ENCODE measurements at regions not wholly inside any gene's neighbourhood (a gene's known extent, or its start where the extent isn't known, plus 50 kb on each side); places are given as distances from the start of the nearest gene placed in this dataset.
A peak's percentile ranks its signal among the peaks of the same experiment; 100 is the strongest.

GRCh38 chr19:14265290-14266036 lies 59.5 kb upstream of the ADGRL1 start:
- 0 out of 2 replicates have a peak overlapping the region, but pooled peaks have one; percentile 50 for H2BK12ac ChIP-seq (ENCODE audit: low read depth, low read length)
- POLR2A ChIA-PET (ENCODE audit: partially characterized antibody), result interaction anchor here (0.7 to 1.9 kb wide), 6 partner anchors 9 to 151 kb away, joined by 3 to 10 read pairs (median 4); partner anchors contain the start of gene ASF1B
- CTCF ChIA-PET (ENCODE audit: partially characterized antibody), result interaction anchor here (0.6 to 3.1 kb wide), 11 partner anchors 9 to 141 kb away, joined by 3 to 9 read pairs (median 4); no protein-coding TSS in a partner anchor
- TF ChIP-seq PHF8 (conservative IDR thresholded peaks at IDR 0.05; ENCODE audit: low read depth, low read length), result 0 out of 2 replicates have a peak, but pooled peaks have one; percentile 21
- TF ChIP-seq EGR1 (IDR thresholded peaks at IDR 0.05; ENCODE audit: borderline replicate concordance, low read depth, low read length), result no peak
- TF ChIP-seq POU5F1 (IDR thresholded peaks at IDR 0.05; ENCODE audit: low read depth, low read length), result no peak
- TF ChIP-seq TCF12 (IDR thresholded peaks at IDR 0.05; ENCODE audit: low read depth, low read length), result no peak
- TF ChIP-seq EZH2 (IDR thresholded peaks at IDR 0.05; ENCODE audit: low read depth, low read length, severe bottlenecking), result peak; percentile 39
- peak; percentile 42 for TF ChIP-seq ASH2L (IDR thresholded peaks at IDR 0.05; ENCODE audit: low read length)
- TF ChIP-seq TAF1 (IDR thresholded peaks at IDR 0.05; ENCODE audit: low read depth, low read length), result 0 out of 2 replicates have a peak, but pooled peaks have one; percentile 5
- no peak for TF ChIP-seq USF2 (IDR thresholded peaks at IDR 0.05; ENCODE audit: low read length)
- no peak for TF ChIP-seq SP1 (IDR thresholded peaks at IDR 0.05; ENCODE audit: low read depth, low read length)
- no peak for TF ChIP-seq NRF1 (IDR thresholded peaks at IDR 0.05; ENCODE audit: low read depth, low read length)
- no peak for TF ChIP-seq TEAD4 (IDR thresholded peaks at IDR 0.05; ENCODE audit: low read depth, low read length)

More at GRCh38 chr19:14265290-14266036, 59.5 kb upstream of the ADGRL1 start:
- Histone ChIP-seq H3K4ac (replicated peaks; ENCODE audit: insufficient read length, low read depth, low read length) (no peak overlapping the region), H3K27me3 (replicated peaks in 1 of 4; ENCODE audit: control insufficient read depth in 3 of 4, extremely low read depth in 1 of 4, insufficient read depth in 3 of 4, low read length in 3 of 4) (peaks cover 0 to 6% (median 1%) of the 10 kb centered on the region in 4 experiments; a peak in 3 of 7 replicates), H2BK120ac (replicated peaks; ENCODE audit: low read depth, low read length) (no peak overlapping the region), H3K36me3 (ENCODE audit: control insufficient read depth in 2 of 4, insufficient read depth in 4 of 4, low read length in 3 of 4) (no peaks in the 10 kb centered on the region), H3K56ac (replicated peaks; ENCODE audit: insufficient read length, low read depth, low read length) (peak overlapping the region; percentile 53), H3K9me3 (ENCODE audit: insufficient read depth in 2 of 2, low read depth in 1 of 2, low read length in 1 of 2) (no peaks in the 10 kb centered on the region), H3K4me3 (ENCODE audit: extremely low read depth in 1 of 4, insufficient read depth in 2 of 4, low read depth in 3 of 4, low read length in 4 of 4) (peak overlapping the region; percentile 32 to 62 (median 45)), H2AFZ (ENCODE audit: low read length) (no peak overlapping the region), H3K4me1 (replicated peaks in 1 of 4; ENCODE audit: control insufficient read depth in 3 of 4, insufficient read depth in 4 of 4, low read length in 3 of 4) (peaks cover 2 to 10% (median 5%) of the 10 kb centered on the region in 4 experiments; a peak in 5 of 7 replicates), H3K14ac (ENCODE audit: insufficient read length) (no peak overlapping the region), H3K4me2 (ENCODE audit: insufficient read depth in 1 of 2, low read depth in 2 of 2, low read length in 2 of 2) (peak overlapping the region; percentile 81 to 95), H2AK5ac (ENCODE audit: low read depth, low read length) (no peak overlapping the region), H3K18ac (ENCODE audit: extremely low read depth, low read length) (peak overlapping the region; percentile 90), H2BK5ac (ENCODE audit: low read depth, low read length) (no peak overlapping the region), H3K79me2 (ENCODE audit: control insufficient read depth in 1 of 2, insufficient read depth in 2 of 2, low read length in 2 of 2) (no peaks in the 10 kb centered on the region), H2BK15ac (ENCODE audit: low read length) (no peak overlapping the region), H4K91ac (replicated peaks; ENCODE audit: insufficient read length, low read length) (peak overlapping the region; percentile 61), H3K23ac (ENCODE audit: insufficient read length) (no peak overlapping the region), H3K23me2 (ENCODE audit: low read depth, low read length) (peaks cover 5% of the 10 kb centered on the region; the same call in 1 of the 2 replicates), H4K8ac (ENCODE audit: extremely low read depth, insufficient read depth, low read length) (peak overlapping the region; percentile 68), H2BK20ac (ENCODE audit: low read length) (no peak overlapping the region), H4K20me1 (replicated peaks in 1 of 2; ENCODE audit: control insufficient read depth in 1 of 2, insufficient read depth in 2 of 2, low read length in 2 of 2) (no peaks in the 10 kb centered on the region), H3K27ac (ENCODE audit: low read depth, low read length) (no peak overlapping the region), H4K5ac (ENCODE audit: insufficient read length, low read depth, low read length) (peak overlapping the region; percentile 64), H3K9ac (replicated peaks in 1 of 4; ENCODE audit: extremely low read depth in 1 of 4, low read depth in 3 of 4, low read length in 3 of 4) (peak overlapping the region in 1 of 4 experiments; percentile 31; a peak in 2 of 7 replicates), H3K79me1 (ENCODE audit: low read depth, low read length) (no peaks in the 10 kb centered on the region)
- WGBS, 2 experiments (ENCODE audit: extremely low coverage in 1 of 2, insufficient coverage in 1 of 2, insufficient read length in 1 of 2, insufficient replicate concordance in 2 of 2, low coverage in 1 of 2, low lambda C conversion rate in 2 of 2, missing lambda C conversion rate in 1 of 2), result 7% methylated on average over 37 of the region's 37 CpGs; no CpG with 5 or more reads in 1 of the 2 experiments
- FAIRE-seq (no peak), DNase-seq (ENCODE audit: low read depth in 1 of 2, low spot score in 2 of 2) (peak in 1 of 2 experiments; percentile 75)

Measured in H1 (cell line).